Activated CD8-positive, alpha-beta memory T cell treated with anti-CD3 and anti-CD28 coated beads, Interleukin-2, amount 50 U/mL, for 48 hours (primary cell): ENCODE measurements at regions not wholly inside any gene's neighbourhood (a gene's known extent, or its start where the extent isn't known, plus 50 kb on each side); places are given as distances from the start of the nearest gene placed in this dataset.
"Not testable (repeated sequence)": the region's sequence is repeated elsewhere in the genome, so short reads cannot be mapped to it uniquely, and the experiment has no call there.

ENCODE experiments used
- DNase-seq: peaks from one replicate; pipeline ENCODE4 v3.0.0-alpha.2; 2020

DNA sequence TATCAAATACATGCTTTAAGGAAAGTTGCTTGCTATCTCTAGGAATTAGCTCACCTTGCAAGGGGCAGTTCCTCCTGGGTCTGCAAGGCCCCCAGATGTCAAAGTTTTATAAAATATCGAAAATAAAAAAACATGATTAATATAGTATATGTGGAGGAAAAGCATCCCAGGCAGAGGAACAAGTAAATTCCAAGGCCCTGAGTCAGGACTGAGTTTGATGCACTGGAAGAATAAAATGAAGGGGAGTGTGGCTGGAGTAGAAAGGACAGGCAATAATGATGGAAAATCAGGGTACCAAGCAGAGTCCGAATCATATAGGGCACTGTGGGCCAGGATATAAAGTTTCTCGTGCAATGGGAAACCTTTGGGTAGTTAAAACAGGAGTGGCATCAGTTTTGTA is 112.4 kb upstream of the EEPD1 start:
- DNase-seq = no peak

DNA sequence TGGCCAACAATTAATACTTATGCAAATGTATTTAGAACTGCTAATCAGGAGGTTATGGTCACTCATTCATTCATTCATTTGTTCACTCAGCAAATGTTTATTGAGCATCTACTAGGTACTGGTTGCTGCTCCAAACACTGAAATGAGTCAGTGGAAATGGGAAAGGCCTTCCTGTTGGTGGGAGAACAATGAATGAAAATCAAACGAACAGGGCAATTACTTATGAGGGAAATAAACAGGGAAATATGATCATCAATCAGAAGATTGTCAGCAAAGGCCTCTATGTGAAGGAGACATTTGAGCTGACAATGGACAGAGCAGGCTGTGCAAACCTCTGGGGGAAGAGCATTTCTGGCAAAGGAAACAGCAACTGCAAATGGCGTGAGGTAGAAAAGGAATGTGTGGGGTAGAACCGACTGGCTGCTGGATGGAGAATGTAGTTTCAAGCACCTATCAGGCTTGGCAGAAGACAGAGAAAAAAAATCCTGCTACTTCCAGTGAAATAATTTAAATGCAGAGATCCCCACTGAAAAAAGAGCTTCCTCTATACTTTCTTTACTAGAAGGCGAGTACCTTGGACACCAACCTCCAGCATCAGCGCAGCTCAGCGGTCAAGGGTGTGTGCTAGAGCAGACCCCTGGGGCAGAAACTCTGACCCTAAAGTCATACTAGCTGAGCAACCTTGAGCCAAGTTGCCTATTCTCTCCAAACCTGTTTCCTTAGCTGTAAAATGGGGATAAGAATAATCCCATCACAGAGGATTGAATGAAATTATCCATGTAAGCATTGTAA is 108.8 kb upstream of the EEPD1 start:
- no peak for DNase-seq

DNA sequence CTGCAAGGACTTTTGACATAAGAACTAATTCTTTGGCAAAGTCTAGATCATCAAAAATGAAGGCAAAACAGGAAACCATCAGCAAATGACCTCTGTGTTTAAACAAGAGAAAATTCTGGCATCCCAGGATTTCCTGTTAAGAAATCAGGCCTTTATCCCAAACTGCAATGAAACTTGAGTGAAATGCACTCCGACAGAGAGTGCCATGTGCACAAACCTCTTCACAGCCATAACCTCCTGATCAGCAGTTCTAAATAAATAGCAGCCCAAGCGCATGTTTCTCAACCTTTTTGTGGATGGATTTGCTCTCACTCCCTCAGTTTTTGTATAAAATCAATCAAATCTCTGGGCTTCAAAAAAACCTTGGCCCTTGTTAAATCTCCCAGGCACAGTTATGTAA is 107.7 kb upstream of the EEPD1 start:
- DNase-seq = no peak

DNA sequence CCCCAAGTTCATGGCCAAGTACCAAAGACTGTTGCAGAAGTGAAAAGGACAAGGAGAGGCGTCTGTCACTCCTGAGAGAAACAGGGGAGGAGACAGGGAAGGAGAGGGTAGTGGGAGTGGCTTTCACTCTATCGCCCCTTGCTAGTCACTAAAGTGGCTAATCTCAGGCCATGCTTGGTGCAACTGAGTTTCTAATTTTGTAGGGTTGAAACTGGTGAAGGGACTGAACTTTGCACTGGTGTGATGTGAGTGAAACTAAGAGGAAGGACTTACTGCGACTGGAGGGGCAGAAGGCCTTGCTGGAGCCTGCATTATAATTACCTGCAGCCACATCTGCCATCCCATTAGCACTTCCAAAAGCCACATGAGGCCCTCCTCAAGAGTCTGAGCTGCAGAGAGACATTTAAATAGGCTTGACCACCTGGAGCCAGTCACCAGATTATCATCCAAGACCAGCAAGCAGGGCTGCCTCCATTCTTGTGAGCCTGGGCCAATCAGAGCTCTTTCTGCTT is 107.2 kb upstream of the EEPD1 start:
- no peak for DNase-seq

DNA sequence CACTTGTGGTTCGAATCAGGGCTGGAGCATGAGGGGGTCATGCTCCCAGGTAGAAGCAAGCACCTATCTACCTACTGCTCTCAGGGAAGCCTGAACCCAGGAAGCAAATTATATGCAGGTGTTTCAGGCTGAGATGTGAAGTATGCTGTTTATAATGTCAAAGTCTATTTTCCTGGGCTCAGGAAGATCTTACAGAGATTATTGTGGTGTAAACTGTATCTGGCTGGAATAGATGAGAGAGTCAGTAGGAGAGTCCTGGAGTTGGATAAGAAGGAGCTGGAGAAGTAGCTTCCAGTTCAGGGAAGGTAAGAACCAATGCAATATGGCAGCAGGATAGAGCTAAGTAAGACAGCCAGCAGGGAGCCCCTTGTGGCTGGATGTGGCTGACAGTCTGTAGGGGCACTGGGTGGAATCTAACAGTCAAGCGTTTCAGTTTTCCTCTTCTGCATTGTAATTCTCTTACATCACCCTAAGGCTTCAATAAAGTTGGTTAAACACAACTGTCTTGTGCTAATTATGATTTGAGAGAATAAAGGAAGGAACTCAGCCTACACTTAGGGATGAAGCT is 105.9 kb upstream of the EEPD1 start:
- no peak for DNase-seq

DNA sequence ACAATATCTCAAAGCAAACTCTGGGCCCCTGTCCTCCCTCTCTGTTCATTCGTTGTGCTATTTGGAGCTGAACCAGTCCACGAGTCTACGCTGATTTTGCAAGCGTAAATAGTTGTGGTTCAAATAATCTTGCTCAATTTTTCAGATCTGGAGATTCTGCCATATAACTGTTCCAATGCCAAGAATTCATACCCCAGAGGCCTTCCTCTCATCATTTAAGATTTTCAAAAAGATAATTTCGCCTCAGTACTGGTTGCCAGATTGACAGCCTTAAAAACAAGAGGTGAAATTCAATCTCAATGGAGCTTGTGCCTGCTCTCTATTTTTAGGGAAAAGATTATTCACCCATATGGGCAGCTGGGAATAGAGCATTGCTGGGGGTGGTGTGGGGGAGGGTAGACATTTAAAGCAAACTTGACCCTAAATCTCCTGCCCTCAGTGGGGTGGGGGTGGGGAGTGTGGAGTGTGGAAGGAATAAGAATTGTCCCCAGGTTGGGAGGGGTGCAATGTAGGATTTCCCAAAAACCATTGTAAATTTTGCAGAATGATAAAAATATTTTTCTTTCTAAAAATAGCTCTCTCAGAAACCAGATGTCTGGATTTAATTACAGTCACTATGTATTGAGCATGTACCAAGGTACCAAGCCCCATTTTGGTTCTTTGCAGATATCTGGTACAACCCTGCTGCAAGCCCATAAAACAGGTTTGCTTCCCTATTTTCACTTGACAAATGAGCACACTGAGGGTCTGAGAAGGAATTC is 104.7 kb upstream of the EEPD1 start:
- DNase-seq = no peak

GRCh38 chr7:36048902-36049240 is 104.2 kb upstream of the EEPD1 start:
- no peak for DNase-seq

GRCh38 chr7:36051501-36051900 is 101.6 kb upstream of the EEPD1 start:
- no peak for DNase-seq

GRCh38 chr7:36053589-36053988 is 99.5 kb upstream of the EEPD1 start:
- no peak for DNase-seq

DNA sequence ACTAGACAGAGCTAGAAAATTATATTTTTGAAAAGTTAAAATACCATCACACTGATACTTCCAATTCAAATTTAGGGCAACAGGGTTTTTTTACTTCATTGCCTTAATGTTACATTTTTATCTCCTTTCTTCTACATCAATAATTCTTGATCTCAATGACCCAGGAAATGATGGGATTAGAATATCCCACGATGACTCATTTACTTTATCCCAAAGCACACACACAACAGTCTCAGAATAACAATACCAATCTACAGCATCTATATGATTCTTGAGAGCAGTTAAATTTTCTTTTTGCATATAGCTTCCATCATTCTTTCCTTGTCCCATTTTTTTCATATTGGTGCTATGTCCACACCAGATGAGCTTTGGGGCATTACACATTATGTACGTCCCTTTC is 98.4 kb upstream of the EEPD1 start:
- no peak for DNase-seq

GRCh38 chr7:36055207-36055606 is 97.8 kb upstream of the EEPD1 start:
- DNase-seq = no peak

DNA sequence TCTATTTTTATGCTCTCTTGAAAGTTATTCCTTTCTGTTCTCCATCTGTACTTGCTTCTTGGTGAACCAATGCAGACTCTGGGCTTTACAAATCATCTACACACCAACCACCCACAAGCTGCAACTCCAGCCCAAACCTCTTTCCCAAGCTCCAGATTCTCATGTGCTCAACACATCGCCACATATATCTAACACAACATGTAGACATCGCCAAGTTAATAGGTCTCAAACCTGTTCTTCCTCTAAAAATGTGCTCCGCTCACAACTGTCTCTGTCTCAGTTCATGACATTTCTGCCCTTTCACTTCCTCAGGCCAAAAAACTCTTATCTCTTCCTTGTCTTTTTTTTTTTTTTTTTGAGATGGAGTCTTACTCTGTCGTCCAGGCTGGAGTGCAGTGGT is 95.7 kb upstream of the EEPD1 start:
- DNase-seq = no peak

GRCh38 chr7:36058020-36058592 is 94.9 kb upstream of the EEPD1 start:
- DNase-seq = no peak

- not testable (repeated sequence) for DNase-seq
Measured at GRCh38 chr7:36060388-36060787, 92.7 kb upstream of the EEPD1 start.

DNA sequence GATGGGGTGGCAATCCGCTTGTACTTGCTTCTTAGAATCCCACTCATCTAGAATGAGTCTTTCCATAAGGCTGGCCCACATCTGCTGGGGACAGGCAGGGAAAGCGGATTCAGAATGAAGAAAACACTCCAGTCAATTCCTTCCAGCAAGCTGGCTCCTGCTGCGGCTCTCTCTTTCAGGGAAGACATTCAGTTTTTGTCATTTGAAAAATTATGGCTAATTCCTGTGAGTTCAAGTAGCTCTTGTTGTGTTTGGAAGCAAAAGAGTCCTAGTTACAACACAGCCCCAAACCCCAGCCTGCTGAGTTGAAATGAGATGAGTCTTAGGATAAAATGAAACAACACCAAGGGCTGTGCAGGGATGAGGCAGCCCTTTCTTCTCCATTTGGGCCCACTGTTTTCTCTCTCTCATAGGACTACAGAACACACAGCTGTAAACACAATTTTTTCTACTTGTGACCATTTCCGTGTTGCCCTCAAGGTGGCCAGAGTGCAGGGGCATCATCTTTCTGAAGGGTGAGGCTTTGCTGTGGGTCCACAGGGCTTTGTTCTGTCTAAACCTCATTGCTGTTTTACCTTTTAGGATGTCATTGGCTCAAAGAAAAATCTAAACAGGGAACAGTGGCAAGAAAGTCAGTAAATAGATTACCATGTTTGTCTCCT is 90.8 kb upstream of the EEPD1 start:
- no peak for DNase-seq

DNA sequence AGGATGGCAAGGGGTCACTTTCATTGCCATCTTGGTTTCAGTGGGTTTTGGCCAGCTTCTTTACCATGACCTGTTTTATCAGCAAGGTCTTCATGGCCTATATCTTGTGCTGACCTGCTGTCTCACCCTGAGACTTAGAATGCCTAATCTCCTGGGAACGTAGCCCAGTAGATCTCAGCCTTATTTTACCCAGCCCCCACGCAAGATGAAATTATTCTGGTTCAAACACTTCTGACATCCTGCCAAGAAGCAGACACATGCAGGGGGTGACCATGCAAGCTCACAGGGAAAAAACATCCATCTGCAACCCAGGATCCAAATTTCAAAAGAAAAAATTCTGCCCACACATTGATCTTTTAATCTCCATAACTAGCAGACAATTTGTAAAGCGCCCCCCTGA is 88.4 kb upstream of the EEPD1 start:
- no peak for DNase-seq

DNA sequence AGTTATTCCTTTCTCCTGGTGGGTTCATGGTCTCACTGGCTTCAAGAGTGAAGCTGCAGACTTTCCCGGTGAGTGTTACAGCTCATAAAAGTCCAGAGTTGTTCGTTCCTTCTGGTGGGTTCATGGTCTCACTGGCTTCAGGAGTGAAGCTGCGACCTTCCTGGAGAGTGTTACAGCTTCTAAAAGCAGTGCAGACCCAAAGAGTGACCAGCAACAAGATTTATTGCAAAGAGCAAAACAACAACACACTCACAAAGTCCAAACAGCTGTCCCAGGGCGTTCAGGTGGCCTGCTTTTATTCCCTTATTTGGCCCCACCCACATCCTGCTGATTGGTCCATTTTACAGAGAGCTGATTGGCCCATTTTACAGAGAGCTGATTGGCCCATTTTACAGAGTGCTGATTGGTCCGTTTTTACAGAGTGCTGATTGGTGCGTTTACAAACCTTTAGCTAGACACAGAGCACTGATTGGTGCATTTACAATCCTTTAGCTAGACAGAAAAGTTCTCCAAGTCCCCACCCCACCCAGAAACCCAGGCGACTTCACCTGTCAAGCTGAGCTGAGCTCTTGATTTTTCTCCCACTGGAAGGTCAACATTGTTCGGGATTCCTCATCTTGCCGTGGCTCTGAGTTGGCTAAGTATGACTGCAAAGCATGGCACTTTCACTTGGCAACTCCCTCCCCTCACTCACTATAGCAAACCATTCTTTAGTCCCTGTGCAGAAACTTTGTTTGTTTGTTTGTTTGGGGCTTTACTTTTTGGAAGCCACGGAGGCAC is 87.3 kb upstream of the EEPD1 start:
- not testable (repeated sequence) for DNase-seq

DNA sequence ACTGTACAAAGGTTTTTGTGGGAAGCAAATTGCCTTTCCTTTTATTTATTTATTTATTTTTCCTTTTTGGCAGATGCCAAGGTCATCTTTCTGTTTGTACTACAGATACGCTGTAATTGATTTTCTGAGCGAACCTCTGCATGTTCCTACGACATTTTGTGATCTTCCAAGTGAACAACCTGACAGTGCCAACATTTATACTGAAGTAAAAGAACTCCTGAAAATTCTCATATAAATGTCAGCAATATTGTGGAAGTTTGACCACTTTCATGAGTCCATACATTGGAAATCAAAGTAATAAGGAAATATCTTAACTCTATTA is 86.8 kb upstream of the EEPD1 start:
- no peak for DNase-seq

DNA sequence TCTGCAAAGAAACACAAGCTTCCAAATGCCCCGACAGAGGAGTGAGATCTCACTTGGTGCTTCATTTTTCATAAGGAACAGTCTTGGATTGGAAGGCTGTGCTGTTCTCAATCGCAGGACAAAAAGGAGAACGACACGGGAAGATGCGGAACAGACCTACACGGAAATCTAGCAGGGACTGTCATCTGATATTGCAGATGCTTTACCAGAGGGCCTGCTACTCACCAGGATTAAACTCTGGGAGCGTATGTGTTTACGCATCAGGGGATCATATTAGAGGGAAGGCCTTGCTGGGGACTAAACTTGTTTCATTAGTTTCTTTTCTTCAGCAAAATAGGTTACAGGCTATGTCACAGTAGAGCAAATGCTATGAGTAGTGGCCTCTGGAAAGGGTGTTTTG is 82.8 kb upstream of the EEPD1 start:
- no peak for DNase-seq

GRCh38 chr7:36071605-36072004 is 81.4 kb upstream of the EEPD1 start:
- DNase-seq = no peak

DNA sequence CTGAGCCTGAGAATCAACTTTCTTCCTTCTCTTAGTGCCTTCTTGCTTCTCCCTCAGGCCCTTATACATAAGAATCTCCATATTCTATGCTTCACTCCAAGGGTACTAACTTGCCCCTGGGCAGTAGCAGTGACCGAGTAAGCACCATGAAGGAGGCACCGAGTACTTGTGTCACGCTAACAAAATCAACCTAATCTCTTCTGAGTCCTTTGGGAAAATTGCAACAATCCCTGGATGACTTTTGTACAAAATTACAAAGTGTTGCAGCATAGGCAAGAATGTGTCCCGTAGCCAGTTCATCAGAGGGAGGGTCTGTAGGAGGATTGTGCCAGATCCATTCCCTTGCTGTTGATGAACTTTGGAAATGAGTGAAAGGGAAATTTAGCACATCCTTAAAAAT is 80.4 kb upstream of the EEPD1 start:
- DNase-seq = no peak

- no peak for DNase-seq
Measured at GRCh38 chr7:36075561-36075960, 77.5 kb upstream of the EEPD1 start.

DNA sequence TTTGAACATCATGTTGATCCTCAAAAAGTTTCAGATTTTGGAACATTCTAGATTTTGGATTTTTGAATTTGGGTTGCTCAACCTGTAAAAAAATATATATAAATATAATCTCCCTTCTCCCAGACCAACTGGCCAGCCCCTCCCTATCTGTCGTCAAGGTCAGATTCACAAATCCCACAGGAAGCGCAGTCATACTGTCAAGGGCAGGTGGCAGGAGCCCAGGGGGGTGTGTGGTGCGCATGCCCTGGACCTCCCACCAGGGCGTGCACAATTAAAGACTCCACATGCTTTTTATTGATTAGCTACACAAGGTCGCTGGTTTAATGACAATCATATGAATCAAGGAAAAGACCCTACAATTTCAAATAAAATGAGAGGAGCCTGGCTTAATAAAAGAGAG is 77.0 kb upstream of the EEPD1 start:
- DNase-seq = no peak
